IMR-90 (cell line): ENCODE measurements at regions not wholly inside any gene's neighbourhood (a gene's known extent, or its start where the extent isn't known, plus 50 kb on each side); places are given as distances from the start of the nearest gene placed in this dataset.

Experiments
- ATAC-seq: fragments of 200-7000 bp; cut with Tn5 transposase; 2 replicates; pipeline ENCODE4 v1.9.1; 2020; ENCODE audit warnings: low read depth, mild to moderate bottlenecking, moderate library complexity
- BruUV-seq: library from RNA; stranded (reverse); fragments of 400-500 nt; replicated peaks from 2 replicates; lab custom pipeline; 2021; lab: Mats Ljungman, UMichigan
- CTCF ChIA-PET: fragments of 300-600 bp; formaldehyde crosslinking; extraction: SDS; loops from one replicate; lab custom pipeline; 2021; ENCODE audit warnings: antibody characterized with exemption; lab: Yijun Ruan, JAX
- POLR2A ChIA-PET: fragments of 300-600 bp; sonication (Branson Sonifier 250); formaldehyde crosslinking; loops from one replicate; lab custom pipeline; 2022; ENCODE audit warnings: antibody characterized with exemption; ENCODE audit not compliant: unreplicated experiment; lab: Charles Lee
- DNase-seq: peaks from one replicate; pipeline ENCODE4 v3.0.0; 2013
- H2AFZ ChIP-seq: replicated peaks from 2 replicates; pipeline ENCODE3; 2013; ENCODE audit warnings: low read length, mild to moderate bottlenecking; ENCODE audit not compliant: poor library complexity
- H2AK5ac ChIP-seq: 2 replicates; pipeline ENCODE4 v1.6.1; 2013; ENCODE audit warnings: low read depth, low read length, inconsistent platforms
- H2AK9ac ChIP-seq: replicated peaks from 2 replicates; pipeline ENCODE3; 2013; ENCODE audit warnings: mild to moderate bottlenecking, low read depth, low read length, moderate library complexity; ENCODE audit not compliant: poor library complexity
- H2BK120ac ChIP-seq: 2 replicates; pipeline ENCODE4 v1.6.1; 2013; ENCODE audit warnings: low read depth, low read length, inconsistent platforms
- H2BK15ac ChIP-seq: 3 replicates; pipeline ENCODE4 v1.6.1; 2013; ENCODE audit warnings: low read depth, low read length, inconsistent platforms
- H2BK20ac ChIP-seq: 2 replicates; pipeline ENCODE4 v1.6.1; 2013; ENCODE audit warnings: low read depth, mild to moderate bottlenecking, inconsistent platforms, low read length, moderate library complexity
- H2BK5ac ChIP-seq: 2 replicates; pipeline ENCODE4 v1.6.1; 2013; ENCODE audit warnings: mild to moderate bottlenecking, low read depth, low read length, inconsistent platforms; ENCODE audit not compliant: poor library complexity, severe bottlenecking
- H3K14ac ChIP-seq: replicated peaks from 2 replicates; pipeline ENCODE4 v1.6.1; 2013; ENCODE audit warnings: low read depth, low read length, inconsistent platforms
- H3K18ac ChIP-seq: 2 replicates; pipeline ENCODE4 v1.6.1; 2013; ENCODE audit warnings: low read depth, low read length, control low read depth
- H3K23ac ChIP-seq: 2 replicates; pipeline ENCODE4 v1.6.1; 2013; ENCODE audit warnings: low read depth, low read length, inconsistent platforms
- H3K27ac ChIP-seq: 2 replicates; pipeline ENCODE4 v1.5.1; 2013; ENCODE audit warnings: mild to moderate bottlenecking, control low read depth, low read length; ENCODE audit not compliant: insufficient read depth
- H3K27me3 ChIP-seq: 2 replicates; pipeline ENCODE4 v1.6.1; 2013; ENCODE audit warnings: low read length; ENCODE audit not compliant: control insufficient read depth, insufficient read depth
- H3K36me3 ChIP-seq: 2 replicates; pipeline ENCODE4 v1.6.1; 2013; ENCODE audit warnings: low read length, mixed read lengths; ENCODE audit not compliant: control insufficient read depth, insufficient read depth
- H3K4ac ChIP-seq: 2 replicates; pipeline ENCODE4 v1.6.1; 2013; ENCODE audit warnings: low read depth, low read length, inconsistent platforms
- H3K4me1 ChIP-seq: 2 replicates; pipeline ENCODE4 v1.6.1; 2013; ENCODE audit warnings: low read length, mixed read lengths; ENCODE audit not compliant: control insufficient read depth, insufficient read depth
- H3K4me2 ChIP-seq: 2 replicates; pipeline ENCODE4 v1.6.1; 2013; ENCODE audit warnings: low read depth, mild to moderate bottlenecking, control low read depth, low read length, moderate library complexity
- H3K4me3 ChIP-seq: 2 replicates; pipeline ENCODE4 v1.5.1; 2013; ENCODE audit warnings: low read depth, mild to moderate bottlenecking, control low read depth, low read length, moderate library complexity; ENCODE audit not compliant: insufficient read depth
- H3K56ac ChIP-seq: 2 replicates; pipeline ENCODE4 v1.6.1; 2013; ENCODE audit warnings: low read length, inconsistent platforms; ENCODE audit not compliant: insufficient read depth; ENCODE audit errors: extremely low read depth
- H3K79me1 ChIP-seq, 2 experiments: 2 replicates each; pipeline ENCODE4 v1.6.1; 2013; ENCODE audit warnings: low read length in 2 of 2, inconsistent platforms in 1 of 2, low read depth in 1 of 2
- H3K9ac ChIP-seq: 2 replicates; pipeline ENCODE4 v1.6.1; 2013; ENCODE audit warnings: low read depth, low read length, control low read depth
- H3K9me1 ChIP-seq: 2 replicates; pipeline ENCODE4 v1.6.1; 2013; ENCODE audit warnings: low read length, inconsistent platforms; ENCODE audit not compliant: insufficient read depth
- H3K9me3 ChIP-seq: 2 replicates; pipeline ENCODE4 v1.6.1; 2013; ENCODE audit warnings: low read length; ENCODE audit not compliant: control insufficient read depth, insufficient read depth
- H4K20me1 ChIP-seq: 2 replicates; pipeline ENCODE4 v1.6.1; 2013; ENCODE audit warnings: low read length, inconsistent platforms; ENCODE audit not compliant: insufficient read depth
- H4K5ac ChIP-seq: 2 replicates; pipeline ENCODE4 v1.6.1; 2013; ENCODE audit warnings: mild to moderate bottlenecking, low read depth, low read length, control low read depth
- H4K8ac ChIP-seq, 2 experiments: 2 replicates each; pipeline ENCODE4 v1.6.1; 2013; ENCODE audit warnings: low read depth in 2 of 2, low read length in 2 of 2, control low read depth in 1 of 2, inconsistent platforms in 1 of 2
- H4K91ac ChIP-seq: 2 replicates; pipeline ENCODE4 v1.6.1; 2013; ENCODE audit warnings: low read depth, low read length, inconsistent platforms; ENCODE audit not compliant: insufficient read depth
- CHD1 ChIP-seq: IDR thresholded peaks from 2 replicates; pipeline ENCODE4 v1.6.1; 2012; ENCODE audit warnings: low read depth, low read length, improper control_type of control experiment
- MXI1 ChIP-seq: IDR thresholded peaks from 2 replicates; pipeline ENCODE4 v1.6.1; 2012; ENCODE audit warnings: low read depth, mild to moderate bottlenecking, low read length, moderate library complexity, borderline replicate concordance
- RFX5 ChIP-seq: IDR thresholded peaks from 2 replicates; pipeline ENCODE4 v1.8.0; 2012; ENCODE audit warnings: low read depth, mild to moderate bottlenecking, low read length, moderate library complexity
- WGBS, 2 experiments: methylation state at CpG; one replicate each; pipeline versions ENCODE4 v1.1.5 to v1.1.7; 2013; ENCODE audit warnings: missing lambda C conversion rate in 2 of 2; ENCODE audit not compliant: insufficient read length in 1 of 2; ENCODE audit errors: extremely low coverage in 2 of 2; 5-methylcytosine and 5-hydroxymethylcytosine counted together
- dilution Hi-C: fragments of 300-500 bp; cut with HindIII; formaldehyde crosslinking; loops from one replicate; pipeline ENCODE4 v1.14.3; 2018; ENCODE audit warnings: low sequenced_read_pairs; ENCODE audit not compliant: unreplicated experiment
- in situ Hi-C: fragments of 300-500 bp; cut with MboI; formaldehyde crosslinking; loops from 3 replicates; pipeline ENCODE4 v1.14.3; 2019; ENCODE audit warnings: low sequenced_read_pairs, inconsistent platforms, mixed read lengths
- intact Hi-C: fragments of 100-400 bp; cut with micrococcal nuclease; formaldehyde crosslinking; loops from 2 replicates; pipeline ENCODE4 v1.10.0; 2022

DNA sequence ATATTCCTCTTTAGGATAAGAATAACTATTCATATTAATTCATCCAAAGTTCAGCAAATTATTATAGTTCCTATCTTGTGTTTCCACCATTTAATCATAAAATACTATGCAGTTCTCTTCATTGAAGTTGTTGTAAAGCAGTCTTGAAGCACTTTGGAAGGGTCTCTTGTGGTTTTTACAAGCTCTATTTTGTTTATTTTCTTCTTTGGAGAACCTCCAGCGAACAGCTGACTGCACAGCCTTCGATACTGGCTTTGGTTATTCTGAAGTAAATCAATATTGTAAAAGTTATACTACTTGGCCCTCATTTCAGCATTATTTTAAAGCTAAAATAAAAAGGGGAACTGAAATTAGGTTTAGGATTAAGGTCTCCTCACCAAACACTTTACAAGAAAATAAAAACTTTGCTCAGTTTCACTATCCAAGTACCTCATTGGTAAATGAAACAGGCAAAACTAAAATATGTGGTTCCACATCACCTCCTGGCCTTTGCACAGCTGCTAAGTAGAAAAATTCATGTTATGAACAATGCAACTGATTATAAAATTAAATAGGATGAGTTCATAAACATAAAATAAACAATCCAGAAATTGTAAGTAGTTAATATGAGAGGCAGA, 1629.2 kb upstream of the ADGRL3 start:
- no CpG with 5 or more reads among the region's 2 CpGs for WGBS, 2 experiments
- H3K9me1 ChIP-seq = no peaks in the 10 kb centered on the region
- in situ Hi-C loops = no loop called here

More for the DNA sequence above, 1629.2 kb upstream of the ADGRL3 start:
- dilution Hi-C loops (no loop called here), intact Hi-C loops (no loop called here)
- no peaks in the 10 kb centered on the region for H3K36me3 ChIP-seq
- no peak overlapping the region for H3K27ac ChIP-seq
- H4K91ac ChIP-seq = no peak overlapping the region
- TF ChIP-seq MXI1 (no peak), CHD1 (no peak), RFX5 (no peak)
- ATAC-seq (no peak), DNase-seq (no peak)
- H3K56ac ChIP-seq = no peak overlapping the region
- no peak overlapping the region for H3K14ac ChIP-seq
- H3K4me3 ChIP-seq = no peak overlapping the region
- H2AK9ac ChIP-seq = no peak overlapping the region
- H4K8ac ChIP-seq = no peak overlapping the region
- no peak overlapping the region for H4K5ac ChIP-seq
- H3K4ac ChIP-seq = no peak overlapping the region
- H2BK5ac ChIP-seq = no peak overlapping the region
- H3K4me1 ChIP-seq = no peaks in the 10 kb centered on the region
- no peaks in the 10 kb centered on the region for H4K20me1 ChIP-seq
- no TSS peak for BruUV-seq
- H3K23ac ChIP-seq = no peak overlapping the region
- ChIA-PET CTCF (no interaction called here), POLR2A (no interaction called here)
- no peak overlapping the region for H3K18ac ChIP-seq
- H3K4me2 ChIP-seq = no peak overlapping the region
- H2BK15ac ChIP-seq = no peak overlapping the region
- no peak overlapping the region for H2AK5ac ChIP-seq
- no peaks in the 10 kb centered on the region for H3K9me3 ChIP-seq
- H3K79me1 ChIP-seq = no peaks in the 10 kb centered on the region
- no peak overlapping the region for H3K9ac ChIP-seq
- H2AFZ ChIP-seq = no peak overlapping the region
- no peak overlapping the region for H2BK20ac ChIP-seq
- H3K27me3 ChIP-seq = no peaks in the 10 kb centered on the region
- H2BK120ac ChIP-seq = no peak overlapping the region
